Vagina (tissue), 2 donors: ENCODE measurements at regions not wholly inside any gene's neighbourhood (a gene's known extent, or its start where the extent isn't known, plus 50 kb on each side); places are given as distances from the start of the nearest gene placed in this dataset.

ENCODE experiments used
- CTCF ChIP-seq, 3 experiments: fragments of 450-650 bp in 2 of 3; fragments of 200-600 bp in 1 of 3; sonication (generic) in 1 of 3; IDR thresholded peaks; one replicate each; pipeline ENCODE4 v1.5.1; 2017 to 2019; ENCODE audit warnings: antibody characterized with exemption in 3 of 3, mild to moderate bottlenecking in 2 of 3, moderate library complexity in 2 of 3
- POLR2A ChIP-seq, 2 donors: fragments of 450-650 bp; IDR thresholded peaks; one replicate each; pipeline ENCODE4 v1.6.1; 2017; ENCODE audit warnings: antibody characterized with exemption in 2 of 2, mild to moderate bottlenecking in 2 of 2, moderate library complexity in 2 of 2
- POLR2AphosphoS5 ChIP-seq, 2 donors: sonication (generic); formaldehyde crosslinking; IDR thresholded peaks; one replicate each; pipeline ENCODE4 v1.9.0; 2017; ENCODE audit warnings: antibody characterized with exemption in 2 of 2, mild to moderate bottlenecking in 2 of 2, low read depth in 1 of 2; ENCODE audit not compliant: insufficient read depth in 1 of 2

- TF ChIP-seq CTCF (IDR thresholded peaks at IDR 0.05) (no peak), POLR2A (IDR thresholded peaks at IDR 0.05) (no peak), POLR2AphosphoS5 (IDR thresholded peaks at IDR 0.05; ENCODE audit: insufficient read depth in 1 of 2, low read depth in 1 of 2) (no peak)
Observed at GRCh38 chr5:157926977-157927376, 68.0 kb upstream of the CLINT1 start.
